HG03571 (cell line): ENCODE measurements at regions not wholly inside any gene's neighbourhood (a gene's known extent, or its start where the extent isn't known, plus 50 kb on each side); places are given as distances from the start of the nearest gene placed in this dataset.

Experiments
- ATAC-seq: cut with Tn5 transposase; IDR thresholded peaks from one replicate; pipeline ENCODE4 v1.9.1; 2021; ENCODE audit not compliant: unreplicated experiment

- no peak for ATAC-seq
Measured at GRCh38 chr13:64289702-64290101, 2874.1 kb upstream of the PCDH20 start.

GRCh38 chr13:64283926-64284325, 2868.3 kb upstream of the PCDH20 start:
- no peak for ATAC-seq

GRCh38 chr13:64278493-64278892, 2862.8 kb upstream of the PCDH20 start:
- ATAC-seq: no peak

DNA sequence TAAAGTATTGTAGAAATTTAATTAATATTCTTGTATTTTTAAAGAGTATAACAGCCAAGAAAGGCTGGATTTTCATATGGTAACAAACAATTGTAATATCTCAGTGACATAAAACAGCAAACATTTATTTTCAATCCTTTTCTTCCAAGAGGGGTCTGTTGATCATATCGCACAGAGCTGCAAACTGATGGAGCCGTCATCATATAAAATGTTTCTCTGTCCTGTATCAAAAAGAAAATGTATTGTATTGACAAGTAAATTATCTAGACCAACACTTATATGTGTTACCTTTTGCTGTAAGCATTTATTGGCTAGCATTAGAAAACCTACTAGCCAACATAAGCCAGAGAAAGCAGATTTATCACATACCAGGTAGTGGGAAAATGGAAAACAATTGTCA, 2861.4 kb upstream of the PCDH20 start:
- ATAC-seq: no peak

DNA sequence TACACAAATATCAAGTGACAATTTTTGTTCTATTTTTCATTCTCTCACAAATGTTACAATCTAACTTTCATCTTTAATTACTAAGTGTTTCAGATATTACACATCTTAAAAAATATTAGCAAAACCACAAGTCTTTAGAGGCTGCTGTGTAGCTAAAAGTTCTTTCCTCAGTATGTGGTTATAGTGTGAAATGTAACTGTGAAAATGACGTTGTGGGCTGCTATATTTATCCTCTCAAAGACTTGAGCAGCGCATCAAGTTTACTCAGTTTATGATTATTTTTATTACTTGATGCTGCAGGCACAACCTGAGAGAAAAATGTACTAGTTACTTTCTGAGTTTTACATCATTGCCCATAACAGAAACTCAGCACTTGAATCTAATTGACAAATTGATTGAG, 2860.6 kb upstream of the PCDH20 start:
- ATAC-seq: no peak

DNA sequence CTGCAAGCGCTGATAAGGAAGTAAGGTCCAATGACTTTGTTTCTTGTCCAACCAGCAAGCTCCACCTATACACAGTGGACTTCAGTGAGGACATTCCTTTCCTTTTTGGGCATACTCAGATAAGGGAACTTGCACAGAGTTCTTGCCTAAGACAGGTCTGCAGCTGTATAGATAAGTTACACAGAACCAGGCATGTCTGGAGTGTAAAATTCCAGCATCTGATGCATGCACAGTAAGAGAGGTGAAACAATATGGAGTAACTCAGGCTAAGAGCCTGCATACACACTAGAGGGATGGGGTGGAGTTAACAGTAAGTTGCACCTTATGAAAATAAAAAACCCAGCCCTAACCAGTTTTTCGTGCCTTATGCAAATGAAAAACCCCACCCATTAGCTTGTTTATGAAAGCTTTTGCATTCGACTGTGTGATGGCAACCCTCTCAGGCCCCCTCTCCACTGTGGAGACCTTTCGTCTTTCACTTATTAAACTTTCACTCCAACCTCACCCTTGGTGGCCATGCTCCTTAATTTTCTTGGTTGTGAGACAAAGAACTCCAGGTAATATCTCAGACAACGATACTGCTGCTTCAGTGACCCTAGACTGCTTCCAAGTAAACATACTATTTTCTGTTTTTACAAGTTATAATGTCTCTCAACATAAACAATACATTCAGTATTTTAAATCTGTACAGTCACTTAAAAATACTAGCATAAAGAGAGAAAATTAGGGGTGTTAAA, 2859.0 kb upstream of the PCDH20 start:
- no peak for ATAC-seq

DNA sequence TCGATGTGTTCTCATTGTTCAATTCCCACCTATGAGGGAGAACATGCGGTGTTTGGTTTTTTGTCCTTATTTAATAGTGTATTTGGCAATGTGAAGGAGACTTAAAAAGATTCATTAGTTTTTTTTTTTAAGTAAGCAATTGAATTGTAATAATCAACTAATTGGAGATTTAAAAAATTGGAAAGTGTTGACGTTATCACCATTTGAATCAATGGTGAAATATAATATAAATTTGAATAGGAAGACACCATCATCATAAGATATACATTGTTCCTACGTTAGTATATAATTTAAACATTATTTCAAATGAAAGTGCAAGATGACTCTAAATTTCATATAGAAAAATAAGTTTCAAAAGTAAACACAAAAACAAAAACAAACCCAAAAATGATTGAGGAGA, 2858.1 kb upstream of the PCDH20 start:
- ATAC-seq: no peak

DNA sequence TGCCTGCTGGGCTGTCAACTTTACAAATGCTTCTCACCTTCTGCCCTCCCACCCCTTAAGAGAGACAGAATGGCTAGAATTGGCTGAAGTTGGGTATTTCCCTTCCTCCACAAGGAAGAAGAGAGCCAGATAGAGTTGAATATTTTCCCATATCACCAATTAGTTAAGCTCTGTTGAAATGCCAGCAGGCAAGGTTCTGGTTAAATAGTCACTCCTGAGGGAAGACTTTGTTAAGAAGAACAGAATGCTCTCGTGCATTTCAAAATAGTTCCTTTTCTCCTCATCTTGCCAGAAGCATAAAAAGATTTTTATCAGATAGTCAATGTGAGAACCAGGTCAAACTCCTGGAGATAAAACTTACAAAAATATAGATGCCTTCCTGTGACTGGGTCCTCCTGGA, 2857.0 kb upstream of the PCDH20 start:
- ATAC-seq: no peak

- no peak for ATAC-seq
Measured at GRCh38 chr13:64266024-64266423, 2850.4 kb upstream of the PCDH20 start.

GRCh38 chr13:64263285-64263684, 2847.6 kb upstream of the PCDH20 start:
- ATAC-seq: no peak

GRCh38 chr13:64256751-64257150, 2841.1 kb upstream of the PCDH20 start:
- ATAC-seq: no peak

DNA sequence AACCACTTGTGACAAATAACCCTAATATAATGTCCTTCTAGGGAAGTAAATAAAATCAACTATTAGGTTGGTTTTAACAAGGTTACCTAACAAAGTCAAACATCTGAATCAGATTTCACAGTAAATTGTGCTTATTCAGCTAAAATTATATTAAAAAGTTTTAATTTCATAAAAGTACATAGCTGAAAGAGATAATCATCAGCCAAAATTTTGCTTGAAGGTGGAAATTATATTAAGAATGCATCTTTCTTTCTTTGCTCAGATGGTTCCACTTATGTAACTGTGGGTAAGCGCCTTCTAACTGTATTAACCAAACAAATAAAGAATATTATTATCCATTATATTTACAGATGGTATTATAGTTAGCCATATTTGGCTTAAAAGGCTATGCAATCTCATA, 2840.3 kb upstream of the PCDH20 start:
- no peak for ATAC-seq

DNA sequence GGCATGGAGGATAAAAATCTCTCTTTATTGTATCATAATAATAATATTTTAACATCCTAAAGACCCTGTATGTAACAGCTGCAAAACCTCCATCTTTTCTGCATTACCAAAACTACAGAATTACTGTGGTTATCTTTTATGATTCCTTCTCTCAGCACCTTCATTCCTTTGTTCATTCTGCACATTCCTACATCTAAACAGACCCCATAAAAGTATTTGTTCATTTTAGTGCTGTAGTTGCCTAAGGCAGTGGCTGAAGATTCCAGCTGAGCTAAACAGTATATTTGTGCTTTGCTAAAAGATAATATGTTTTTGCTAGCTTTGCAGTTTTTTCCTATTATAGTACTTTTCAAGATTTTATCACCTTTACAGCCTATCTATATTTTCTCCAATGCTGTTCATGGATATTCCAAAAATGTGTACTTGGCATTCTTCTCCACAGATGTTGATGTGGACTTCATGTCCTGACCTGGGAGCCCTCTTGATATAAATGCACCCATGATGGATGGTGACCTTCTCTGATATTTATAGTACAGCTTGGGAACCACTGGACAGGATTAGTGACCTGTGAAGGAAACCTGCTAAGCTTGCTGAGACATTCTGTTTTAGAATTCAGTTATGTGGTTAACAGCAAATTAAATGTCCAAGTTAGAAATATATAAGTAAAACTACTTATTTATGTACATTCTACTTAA, 2832.9 kb upstream of the PCDH20 start:
- no peak for ATAC-seq

- no peak for ATAC-seq
Measured at GRCh38 chr13:64239372-64239771, 2823.7 kb upstream of the PCDH20 start.

DNA sequence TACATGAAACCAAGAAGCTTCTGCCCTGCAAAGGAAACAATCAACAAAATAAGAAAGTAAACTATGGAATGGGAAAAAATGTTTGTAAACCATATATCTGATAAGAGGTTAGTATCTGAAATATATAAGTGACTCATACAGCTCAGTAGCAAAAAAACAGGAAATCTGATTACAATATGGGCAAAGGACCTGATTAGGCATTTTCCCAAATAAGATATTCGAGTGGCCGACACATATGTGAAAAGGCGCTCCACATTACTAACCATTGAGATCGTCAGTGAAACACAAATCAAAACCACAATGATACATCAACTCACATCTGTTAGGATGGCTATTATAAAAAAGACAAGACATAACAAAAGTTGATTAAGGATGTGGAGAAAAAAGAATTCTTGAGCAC, 2818.6 kb upstream of the PCDH20 start:
- ATAC-seq: no peak

GRCh38 chr13:64223016-64223415, 2807.4 kb upstream of the PCDH20 start:
- no peak for ATAC-seq

GRCh38 chr13:64206430-64207225, 2791.0 kb upstream of the PCDH20 start:
- no peak for ATAC-seq

DNA sequence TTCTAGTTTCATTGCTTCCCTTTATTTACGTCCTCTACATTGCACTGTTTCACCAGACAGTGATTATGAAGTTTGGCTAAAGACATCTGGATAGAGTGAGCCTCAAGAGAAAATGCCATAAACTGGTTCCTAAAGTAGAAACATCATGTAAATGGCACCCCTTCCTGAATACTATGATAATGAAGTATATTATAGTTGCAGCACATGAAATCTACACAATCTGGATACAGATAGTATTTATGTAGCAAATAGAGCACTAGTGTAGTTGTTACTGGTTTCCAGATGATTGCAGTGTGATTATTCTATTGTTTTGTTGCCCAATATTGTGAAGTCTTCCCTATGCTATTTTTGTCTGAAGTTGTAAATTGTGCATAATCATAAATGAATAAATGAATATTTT, 2786.9 kb upstream of the PCDH20 start:
- ATAC-seq: no peak

- ATAC-seq: no peak
Measured at GRCh38 chr13:64197232-64197631, 2781.6 kb upstream of the PCDH20 start.

DNA sequence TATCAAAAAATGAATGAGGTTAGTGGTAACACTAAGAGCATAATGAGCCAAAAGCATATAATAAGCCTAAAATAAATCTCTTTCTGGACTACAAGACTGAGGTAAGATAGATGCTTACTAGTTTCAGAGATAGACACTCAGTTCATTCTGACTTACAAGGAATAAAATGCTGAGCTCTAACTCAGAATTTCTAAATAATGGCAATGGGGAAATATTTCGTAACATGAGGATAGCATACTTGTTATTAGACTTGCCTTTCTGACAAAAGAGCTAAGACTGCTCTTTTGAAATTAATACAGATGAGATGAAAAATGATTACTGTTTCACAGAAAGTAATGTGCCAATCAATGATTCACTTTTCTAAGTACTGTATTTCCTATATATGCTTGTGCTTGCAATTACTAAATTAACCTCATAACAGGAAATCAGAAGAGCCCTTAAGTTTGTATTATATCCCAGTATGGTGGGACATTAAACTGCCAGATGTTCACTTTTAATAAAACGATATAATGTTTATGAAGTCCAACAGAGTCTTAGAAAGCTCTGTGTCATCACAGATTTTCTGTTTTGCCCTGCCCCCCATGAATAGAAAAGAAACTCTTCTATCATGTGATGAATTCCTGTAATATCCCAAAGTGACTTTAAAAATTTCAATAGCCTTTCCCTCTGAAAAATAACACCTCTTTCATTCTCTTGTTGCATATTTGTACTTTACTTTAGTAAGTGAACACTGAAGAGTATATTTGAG, 2771.0 kb upstream of the PCDH20 start:
- ATAC-seq: no peak

DNA sequence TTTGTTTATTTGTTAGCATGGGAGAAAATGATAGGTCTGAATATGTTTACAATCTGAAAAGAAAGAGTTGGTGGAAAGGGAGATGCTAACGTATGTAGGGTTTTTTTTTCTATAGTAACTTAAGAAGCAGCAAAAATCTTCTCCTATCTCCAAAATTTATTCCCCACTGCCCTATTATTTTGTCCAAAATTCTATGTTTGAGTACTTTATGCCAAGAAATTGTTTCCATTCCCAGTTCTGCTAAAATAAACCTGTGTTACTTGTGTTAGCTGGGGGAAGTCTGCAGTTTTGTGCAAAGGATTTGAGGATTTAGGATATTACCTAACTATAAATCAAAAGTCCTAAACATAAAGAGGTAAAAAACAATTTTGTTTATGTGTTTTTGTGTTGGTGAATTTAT, 2770.4 kb upstream of the PCDH20 start:
- ATAC-seq: no peak
